A549 (cell line): ENCODE measurements at regions not wholly inside any gene's neighbourhood (a gene's known extent, or its start where the extent isn't known, plus 50 kb on each side); places are given as distances from the start of the nearest gene placed in this dataset.

ENCODE experiments used
- MAFK ChIP-seq: fragments of 450-650 bp; IDR thresholded peaks from 2 replicates; pipeline ENCODE4 v1.6.1; 2014; ENCODE audit not compliant: partially characterized antibody
- POLR2A ChIP-seq: IDR thresholded peaks from 2 replicates; pipeline ENCODE4 v1.6.1; 2012; ENCODE audit warnings: mild to moderate bottlenecking, low read length
- RAD21 ChIP-seq, 2 experiments: fragments of >200 bp in 1 of 2; sonication (Bioruptor Twin) in 1 of 2; formaldehyde crosslinking in 1 of 2; IDR thresholded peaks in 1 of 2; conservative IDR thresholded peaks in 1 of 2; 2 replicates in 1 of 2; 3 replicates in 1 of 2; pipeline ENCODE4 v1.6.1; 2012 to 2018; ENCODE audit warnings: inconsistent platforms in 1 of 2
- RFX5 ChIP-seq: fragments of 450-650 bp; IDR thresholded peaks from 2 replicates; pipeline ENCODE4 v1.7.1; 2014; ENCODE audit warnings: antibody characterized with exemption, mild to moderate bottlenecking, moderate library complexity

- TF ChIP-seq POLR2A: no peak
- no peak for TF ChIP-seq RFX5
- no peak for TF ChIP-seq MAFK
- TF ChIP-seq RAD21 (conservative IDR thresholded peaks at IDR 0.05 in 1 of 2, IDR thresholded peaks at IDR 0.05 in 1 of 2): no peak
Observed at GRCh38 chr12:90199006-90199405, 490.4 kb upstream of the ATP2B1 start.
